ENCODE measurements at regions not wholly inside any gene's neighbourhood (a gene's known extent, or its start where the extent isn't known, plus 50 kb on each side); places are given as distances from the start of the nearest gene placed in this dataset.

DNA sequence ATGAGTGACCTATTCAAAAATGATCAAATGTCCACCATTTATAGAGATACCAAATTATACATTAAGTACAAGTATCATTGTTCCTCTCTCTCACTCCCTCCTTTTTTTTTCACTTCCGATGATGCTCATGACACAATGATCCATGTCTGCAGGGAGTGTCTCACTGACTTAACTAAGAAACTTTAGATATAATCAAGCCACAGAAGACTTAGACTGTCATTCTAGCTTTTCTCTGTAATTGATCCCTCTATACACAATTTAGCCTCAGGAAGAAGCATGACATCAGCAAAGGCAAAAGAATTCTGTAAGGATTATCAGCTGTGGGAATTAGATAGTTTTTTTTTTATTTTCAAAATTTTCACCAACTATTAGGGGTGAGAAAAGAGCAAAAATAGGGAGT is 734.9 kb upstream of the PCDH9 start:
- TF ChIP-seq, protein P1, sequence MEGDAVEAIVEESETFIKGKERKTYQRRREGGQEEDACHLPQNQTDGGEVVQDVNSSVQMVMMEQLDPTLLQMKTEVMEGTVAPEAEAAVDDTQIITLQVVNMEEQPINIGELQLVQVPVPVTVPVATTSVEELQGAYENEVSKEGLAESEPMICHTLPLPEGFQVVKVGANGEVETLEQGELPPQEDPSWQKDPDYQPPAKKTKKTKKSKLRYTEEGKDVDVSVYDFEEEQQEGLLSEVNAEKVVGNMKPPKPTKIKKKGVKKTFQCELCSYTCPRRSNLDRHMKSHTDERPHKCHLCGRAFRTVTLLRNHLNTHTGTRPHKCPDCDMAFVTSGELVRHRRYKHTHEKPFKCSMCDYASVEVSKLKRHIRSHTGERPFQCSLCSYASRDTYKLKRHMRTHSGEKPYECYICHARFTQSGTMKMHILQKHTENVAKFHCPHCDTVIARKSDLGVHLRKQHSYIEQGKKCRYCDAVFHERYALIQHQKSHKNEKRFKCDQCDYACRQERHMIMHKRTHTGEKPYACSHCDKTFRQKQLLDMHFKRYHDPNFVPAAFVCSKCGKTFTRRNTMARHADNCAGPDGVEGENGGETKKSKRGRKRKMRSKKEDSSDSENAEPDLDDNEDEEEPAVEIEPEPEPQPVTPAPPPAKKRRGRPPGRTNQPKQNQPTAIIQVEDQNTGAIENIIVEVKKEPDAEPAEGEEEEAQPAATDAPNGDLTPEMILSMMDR (IDR thresholded peaks at IDR 0.05), result no peak
- TF ChIP-seq POLR2AphosphoS5 (IDR thresholded peaks at IDR 0.05; ENCODE audit: low read depth, low read length), result no peak
- no peak for TF ChIP-seq SIN3A (IDR thresholded peaks at IDR 0.05; ENCODE audit: borderline replicate concordance, insufficient read depth, low read depth, low read length)
